H9 (cell line): ENCODE measurements at regions not wholly inside any gene's neighbourhood (a gene's known extent, or its start where the extent isn't known, plus 50 kb on each side); places are given as distances from the start of the nearest gene placed in this dataset.

Source experiments
- DNase-seq: peaks from one replicate; pipeline ENCODE4 v3.0.0-alpha.2; 2017
- H2AFZ ChIP-seq: one replicate; pipeline ENCODE4 v1.6.1; 2013; ENCODE audit warnings: mild to moderate bottlenecking, low read length, control low read depth, moderate library complexity
- H2AK5ac ChIP-seq: 2 replicates; pipeline ENCODE4 v1.6.1; 2013; ENCODE audit warnings: low read length, control low read depth, mixed read lengths; ENCODE audit not compliant: insufficient read length
- H2BK120ac ChIP-seq: one replicate; pipeline ENCODE4 v1.6.1; 2013; ENCODE audit warnings: low read depth, mild to moderate bottlenecking, low read length, control low read depth, inconsistent platforms; ENCODE audit not compliant: poor library complexity, severe bottlenecking
- H2BK12ac ChIP-seq: 2 replicates; pipeline ENCODE4 v1.6.1; 2013; ENCODE audit warnings: low read length, control low read depth, mixed read lengths, low read depth; ENCODE audit not compliant: insufficient read length
- H2BK15ac ChIP-seq: 2 replicates; pipeline ENCODE4 v1.6.1; 2013; ENCODE audit warnings: low read depth, low read length, control low read depth
- H2BK20ac ChIP-seq: one replicate; pipeline ENCODE4 v1.6.1; 2013; ENCODE audit warnings: low read depth, mild to moderate bottlenecking, low read length, control low read depth, inconsistent platforms; ENCODE audit not compliant: poor library complexity, severe bottlenecking
- H2BK5ac ChIP-seq: 2 replicates; pipeline ENCODE4 v1.6.1; 2013; ENCODE audit warnings: low read length, control low read depth, mixed read lengths; ENCODE audit not compliant: insufficient read length
- H3K14ac ChIP-seq: 2 replicates; pipeline ENCODE4 v1.6.1; 2013; ENCODE audit warnings: low read length, control low read depth; ENCODE audit not compliant: insufficient read depth
- H3K18ac ChIP-seq: 2 replicates; pipeline ENCODE4 v1.6.1; 2013; ENCODE audit warnings: low read depth, mild to moderate bottlenecking, mixed read lengths, low read length, control low read depth; ENCODE audit not compliant: insufficient read length
- H3K23ac ChIP-seq: 2 replicates; pipeline ENCODE4 v1.6.1; 2013; ENCODE audit warnings: low read length, control low read depth, mixed read lengths, low read depth; ENCODE audit not compliant: insufficient read length
- H3K23me2 ChIP-seq: 2 replicates; pipeline ENCODE4 v1.6.1; 2013; ENCODE audit warnings: low read depth, mild to moderate bottlenecking, mixed read lengths, low read length, control low read depth; ENCODE audit not compliant: insufficient read length, poor library complexity, severe bottlenecking
- H3K27ac ChIP-seq: 2 replicates; pipeline ENCODE4 v1.5.1; 2013; ENCODE audit warnings: low read length, control low read depth, mixed read lengths, low read depth; ENCODE audit not compliant: insufficient read length
- H3K27me3 ChIP-seq: 2 replicates; pipeline ENCODE4 v1.6.1; 2013; ENCODE audit warnings: low read length, control low read depth, inconsistent platforms; ENCODE audit not compliant: insufficient read depth
- H3K4ac ChIP-seq: 2 replicates; pipeline ENCODE4 v1.6.1; 2013; ENCODE audit warnings: low read depth, mild to moderate bottlenecking, control low read depth, inconsistent platforms, low read length, moderate library complexity
- H3K4me1 ChIP-seq: 2 replicates; pipeline ENCODE4 v1.6.1; 2013; ENCODE audit warnings: low read length, control low read depth, inconsistent platforms; ENCODE audit not compliant: insufficient read depth
- H3K4me2 ChIP-seq: 2 replicates; pipeline ENCODE4 v1.6.1; 2013; ENCODE audit warnings: low read length, control low read depth, mixed read lengths; ENCODE audit not compliant: insufficient read length, insufficient read depth
- H3K56ac ChIP-seq: 2 replicates; pipeline ENCODE4 v1.6.1; 2013; ENCODE audit warnings: low read depth, mild to moderate bottlenecking, mixed read lengths, low read length, control low read depth; ENCODE audit not compliant: insufficient read length
- H3K79me1 ChIP-seq: 2 replicates; pipeline ENCODE4 v1.6.1; 2013; ENCODE audit warnings: low read depth, mild to moderate bottlenecking, moderate library complexity, low read length, control low read depth, inconsistent platforms; ENCODE audit not compliant: insufficient read depth, poor library complexity, severe bottlenecking
- H3K79me2 ChIP-seq: 2 replicates; pipeline ENCODE4 v1.6.1; 2013; ENCODE audit warnings: low read length, control low read depth, inconsistent platforms; ENCODE audit not compliant: insufficient read depth
- H3K9ac ChIP-seq: 2 replicates; pipeline ENCODE4 v1.6.1; 2013; ENCODE audit warnings: low read length, control low read depth, mixed read lengths; ENCODE audit not compliant: insufficient read length; ENCODE audit errors: extremely low read depth
- H3K9me3 ChIP-seq: one replicate; pipeline ENCODE4 v1.6.1; 2013; ENCODE audit warnings: low read depth, low read length, inconsistent platforms; ENCODE audit not compliant: control insufficient read depth
- H3T11ph ChIP-seq: one replicate; pipeline ENCODE4 v1.6.1; 2013; ENCODE audit warnings: mild to moderate bottlenecking, low read length, control low read depth, inconsistent platforms
- H4K20me1 ChIP-seq: one replicate; pipeline ENCODE4 v1.6.1; 2013; ENCODE audit not compliant: control insufficient read depth, insufficient read length, insufficient read depth
- H4K5ac ChIP-seq: 2 replicates; pipeline ENCODE4 v1.6.1; 2013; ENCODE audit warnings: low read depth, mild to moderate bottlenecking, mixed read lengths, low read length, control low read depth; ENCODE audit not compliant: insufficient read length
- H4K8ac ChIP-seq: replicated peaks from 2 replicates; pipeline ENCODE4 v1.6.1; 2013; ENCODE audit warnings: low read length, control low read depth, mixed read lengths, low read depth; ENCODE audit not compliant: insufficient read length
- H4K91ac ChIP-seq: 2 replicates; pipeline ENCODE4 v1.6.1; 2013; ENCODE audit warnings: low read depth, mild to moderate bottlenecking, moderate library complexity, mixed read lengths, low read length, control low read depth; ENCODE audit not compliant: insufficient read length
- H3K27ac Mint-ChIP-seq, 3 experiments: 2 replicates in 2 of 3; 3 replicates in 1 of 3; pipeline ENCODE4 v1.8.0; 2020 to 2021; ENCODE audit warnings: mixed read lengths in 3 of 3, mild to moderate bottlenecking in 1 of 3, moderate library complexity in 1 of 3
- H3K27me3 Mint-ChIP-seq: 2 replicates; pipeline ENCODE4 v1.8.0; 2021; ENCODE audit warnings: low read depth, mild to moderate bottlenecking, moderate library complexity, mixed read lengths
- H3K36me3 Mint-ChIP-seq, 3 experiments: 2 replicates in 2 of 3; 3 replicates in 1 of 3; pipeline ENCODE4 v1.8.0; 2020 to 2021; ENCODE audit warnings: low read depth in 3 of 3, mixed read lengths in 3 of 3; ENCODE audit not compliant: insufficient read depth in 1 of 3
- H3K4me1 Mint-ChIP-seq, 2 experiments: 2 replicates each; pipeline ENCODE4 v1.8.0; 2020; ENCODE audit warnings: mixed read lengths in 2 of 2
- H3K4me3 Mint-ChIP-seq, 2 experiments: 2 replicates in 1 of 2; 3 replicates in 1 of 2; pipeline ENCODE4 v1.8.0; 2020 to 2021; ENCODE audit warnings: mild to moderate bottlenecking in 2 of 2, mixed read lengths in 2 of 2, moderate library complexity in 1 of 2
- H3K9me3 Mint-ChIP-seq, 2 experiments: 2 replicates in 1 of 2; 3 replicates in 1 of 2; pipeline ENCODE4 v1.8.0; 2020; ENCODE audit warnings: mild to moderate bottlenecking in 2 of 2, mixed read lengths in 2 of 2, moderate library complexity in 1 of 2
- CTCF ChIP-seq: fragments of 200-600 bp; sonication (generic); conservative IDR thresholded peaks from 3 replicates; pipeline ENCODE4 v1.8.0; 2021; ENCODE audit warnings: antibody characterized with exemption, mild to moderate bottlenecking
- WGBS: extraction: QIAGEN DNeasy Blood & Tissue Kit; methylation state at CpG from one replicate; pipeline ENCODE4 v1.1.7; 2013; ENCODE audit warnings: missing lambda C conversion rate, low lambda C conversion rate, mixed read lengths; ENCODE audit not compliant: insufficient read length; ENCODE audit errors: extremely low coverage; 5-methylcytosine and 5-hydroxymethylcytosine counted together

GRCh38 chr14:101071493-101071906 lies 168.0 kb upstream of the RTL1 start:
- DNase-seq: peak; percentile 26

More at GRCh38 chr14:101071493-101071906, 168.0 kb upstream of the RTL1 start:
- H3K4ac ChIP-seq: no peak overlapping the region
- no peaks in the 10 kb centered on the region for H3K27me3 ChIP-seq
- no peak overlapping the region for H3K9ac ChIP-seq
- H3K18ac ChIP-seq: no peak overlapping the region
- no peak overlapping the region for H2BK5ac ChIP-seq
- Mint-ChIP-seq H3K27me3 (peaks cover 21% of the 10 kb centered on the region), H3K36me3 (no peaks in the 10 kb centered on the region), H3K27ac (no peak overlapping the region), H3K4me1 (peaks cover 14 to 25% of the 10 kb centered on the region in 2 experiments), H3K4me3 (0 out of 5 replicates have a peak overlapping the region, but pooled peaks of 1 of the 2 experiments have one; percentile 5), H3K9me3 (no peaks in the 10 kb centered on the region)
- H3K56ac ChIP-seq: no peak overlapping the region
- H2BK120ac ChIP-seq: no peak overlapping the region
- no peaks in the 10 kb centered on the region for H3K79me1 ChIP-seq
- H2AK5ac ChIP-seq: no peak overlapping the region
- WGBS: no CpG with 5 or more reads among the region's 12 CpGs
- no peak overlapping the region for H4K5ac ChIP-seq
- H3K27ac ChIP-seq: no peak overlapping the region
- H3K79me2 ChIP-seq: no peaks in the 10 kb centered on the region
- no peak for TF ChIP-seq CTCF
- H4K8ac ChIP-seq: no peak overlapping the region
- peaks cover 3% of the 10 kb centered on the region; the same call in 1 of the 2 replicates for H3K4me1 ChIP-seq
- H3K23me2 ChIP-seq: no peaks in the 10 kb centered on the region
- no peaks in the 10 kb centered on the region for H4K20me1 ChIP-seq
- H3K9me3 ChIP-seq: no peaks in the 10 kb centered on the region
- no peak overlapping the region for H3K23ac ChIP-seq
- no peak overlapping the region for H2AFZ ChIP-seq
- no peak overlapping the region for H3K14ac ChIP-seq
- H2BK15ac ChIP-seq: no peak overlapping the region
- no peak overlapping the region for H3T11ph ChIP-seq
- H4K91ac ChIP-seq: no peak overlapping the region
- H2BK12ac ChIP-seq: no peak overlapping the region
- no peak overlapping the region for H2BK20ac ChIP-seq
- no peak overlapping the region for H3K4me2 ChIP-seq
